ENCODE measurements at regions not wholly inside any gene's neighbourhood (a gene's known extent, or its start where the extent isn't known, plus 50 kb on each side); places are given as distances from the start of the nearest gene placed in this dataset.

DNA sequence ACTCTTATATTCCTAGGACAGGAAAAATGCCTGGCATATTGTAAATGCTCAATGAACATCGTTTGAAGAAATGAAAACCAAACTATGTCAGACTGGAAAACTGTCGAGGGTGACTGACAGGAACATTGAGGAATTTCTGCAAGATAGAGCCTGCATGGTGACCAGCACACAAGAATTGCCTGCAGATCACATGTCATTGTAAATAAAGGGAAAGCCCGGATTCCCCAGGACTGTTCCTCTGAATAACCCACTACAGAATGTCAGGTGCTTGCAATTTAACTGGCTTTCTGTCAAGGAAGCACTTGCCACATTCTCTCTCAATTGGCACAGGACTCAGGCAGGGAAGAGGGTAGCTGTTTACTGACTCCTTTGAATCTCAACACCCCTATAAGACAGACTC lies 129.0 kb upstream of the REG3G start:
- no peak for TF ChIP-seq CTCF (IDR thresholded peaks at IDR 0.05)
- no peak overlapping the region for H3K4me3 ChIP-seq
- no peak overlapping the region for H3K27ac ChIP-seq
- DNase-seq (ENCODE audit: low spot score): no peak

DNA sequence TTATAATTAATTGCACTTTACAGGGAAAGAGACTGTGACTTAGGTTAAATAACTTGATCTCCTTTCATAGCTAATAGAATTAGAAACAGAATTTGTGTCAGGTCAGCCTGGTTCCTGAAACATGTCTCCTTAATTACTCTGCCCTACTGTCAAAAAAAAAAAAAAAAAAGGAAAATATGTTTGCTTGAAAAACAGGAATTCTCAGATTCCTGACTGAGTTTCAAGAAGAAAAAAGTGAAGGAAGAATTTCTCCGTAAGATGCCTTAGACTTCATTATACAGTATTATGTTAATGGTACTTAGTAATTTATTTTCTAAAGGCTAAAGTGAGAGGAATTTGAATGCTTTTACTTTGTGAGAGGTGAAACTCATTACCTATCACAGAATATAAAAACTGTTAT lies 118.4 kb upstream of the REG3G start:
- H3K4me3 ChIP-seq: no peak overlapping the region

GRCh38 chr2:78908973-78909372 lies 116.5 kb upstream of the REG3G start:
- DNase-seq (ENCODE audit: low spot score): no peak
- Histone ChIP-seq H3K27ac (no peak overlapping the region), H3K4me3 (no peak overlapping the region)
- TF ChIP-seq CTCF (IDR thresholded peaks at IDR 0.05): no peak

More for the DNA sequence above, 118.4 kb upstream of the REG3G start:
- no peak for DNase-seq (ENCODE audit: low spot score)
- H3K27ac ChIP-seq: no peak overlapping the region
- no peak for TF ChIP-seq CTCF (IDR thresholded peaks at IDR 0.05)

GRCh38 chr2:78910376-78910775 lies 115.1 kb upstream of the REG3G start:
- Histone ChIP-seq H3K27ac (no peak overlapping the region), H3K4me3 (no peak overlapping the region)
- no peak for DNase-seq (ENCODE audit: low spot score)
- TF ChIP-seq CTCF (IDR thresholded peaks at IDR 0.05): no peak

DNA sequence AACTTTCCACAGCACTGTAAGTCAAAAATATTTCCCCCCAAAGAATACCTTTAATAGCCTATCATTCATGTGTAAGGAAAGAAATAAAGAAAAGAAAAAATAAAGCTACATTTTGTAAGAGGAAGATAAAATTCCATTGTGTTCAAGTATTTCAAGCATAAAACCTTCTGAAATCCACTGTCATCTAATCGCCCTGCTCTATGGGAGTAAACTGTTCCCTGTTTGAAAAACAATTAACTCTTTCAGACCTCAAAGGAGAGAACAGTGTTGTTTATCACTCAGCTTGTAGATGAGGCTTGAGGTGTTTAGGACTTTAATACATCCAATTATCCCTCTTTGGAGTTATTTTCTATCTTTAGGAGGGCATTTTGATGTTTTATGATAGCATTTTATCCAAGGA lies 112.2 kb upstream of the REG3G start:
- no peak for TF ChIP-seq CTCF (IDR thresholded peaks at IDR 0.05)
- Histone ChIP-seq H3K27ac (no peak overlapping the region), H3K4me3 (no peak overlapping the region)
- no peak for DNase-seq (ENCODE audit: low spot score)

GRCh38 chr2:78925258-78925657 lies 100.2 kb upstream of the REG3G start:
- no peak for TF ChIP-seq CTCF (IDR thresholded peaks at IDR 0.05)
- H3K4me3 ChIP-seq: no peak overlapping the region
- no peak for DNase-seq (ENCODE audit: low spot score)
- H3K27ac ChIP-seq: no peak overlapping the region

GRCh38 chr2:78928502-78928901 lies 97.0 kb upstream of the REG3G start:
- Histone ChIP-seq H3K4me3 (no peak overlapping the region), H3K27ac (no peak overlapping the region)
- TF ChIP-seq CTCF (IDR thresholded peaks at IDR 0.05): no peak
- DNase-seq (ENCODE audit: low spot score): no peak

Measured in coronary artery (tissue), 2 donors.